ENCODE measurements at regions not wholly inside any gene's neighbourhood (a gene's known extent, or its start where the extent isn't known, plus 50 kb on each side); places are given as distances from the start of the nearest gene placed in this dataset.

- Histone ChIP-seq H3K9me3 (ENCODE audit: control insufficient read depth, low read depth, low read length) (no peaks in the 10 kb centered on the region), H3K23me2 (ENCODE audit: insufficient read length, low read depth, low read length, poor library complexity, severe bottlenecking) (peaks cover 7% of the 10 kb centered on the region), H3K23ac (ENCODE audit: insufficient read length, low read depth, low read length) (no peak overlapping the region), H3K18ac (ENCODE audit: insufficient read length, low read depth, low read length) (no peak overlapping the region), H3K14ac (ENCODE audit: insufficient read depth, low read length) (no peak overlapping the region), H3K79me2 (ENCODE audit: insufficient read depth, low read length) (no peaks in the 10 kb centered on the region), H3K56ac (ENCODE audit: insufficient read length, low read depth, low read length) (no peak overlapping the region), H2BK20ac (ENCODE audit: low read depth, low read length, poor library complexity, severe bottlenecking) (no peak overlapping the region), H3K4ac (ENCODE audit: low read depth, low read length) (no peak overlapping the region), H4K91ac (ENCODE audit: insufficient read length, low read depth, low read length) (no peak overlapping the region), H3K4me1 (ENCODE audit: insufficient read depth, low read length) (no peaks in the 10 kb centered on the region), H2BK12ac (ENCODE audit: insufficient read length, low read depth, low read length) (no peak overlapping the region), H3K27ac (ENCODE audit: insufficient read length, low read depth, low read length) (no peak overlapping the region), H2BK120ac (ENCODE audit: low read depth, low read length, poor library complexity, severe bottlenecking) (no peak overlapping the region), H2BK15ac (ENCODE audit: low read depth, low read length) (no peak overlapping the region), H4K20me1 (ENCODE audit: control insufficient read depth, insufficient read depth, insufficient read length) (no peaks in the 10 kb centered on the region), H3T11ph (ENCODE audit: low read length) (no peak overlapping the region), H2AFZ (ENCODE audit: low read length) (no peak overlapping the region), H4K5ac (ENCODE audit: insufficient read length, low read depth, low read length) (no peak overlapping the region), H3K27me3 (ENCODE audit: insufficient read depth, low read length) (peaks cover 4% of the 10 kb centered on the region; the same call in 1 of the 2 replicates), H2BK5ac (ENCODE audit: insufficient read length, low read length) (no peak overlapping the region), H4K8ac (replicated peaks; ENCODE audit: insufficient read length, low read depth, low read length) (no peak overlapping the region), H3K9ac (ENCODE audit: extremely low read depth, insufficient read length, low read length) (no peak overlapping the region), H2AK5ac (ENCODE audit: insufficient read length, low read length) (no peak overlapping the region), H3K4me2 (ENCODE audit: insufficient read depth, insufficient read length, low read length) (peak overlapping the region; percentile 55), H3K79me1 (ENCODE audit: insufficient read depth, low read depth, low read length, poor library complexity, severe bottlenecking) (no peaks in the 10 kb centered on the region)
- Mint-ChIP-seq H3K4me3 (peak overlapping the region; percentile 77 to 86), H3K27ac (no peak overlapping the region), H3K36me3 (ENCODE audit: insufficient read depth in 1 of 3, low read depth in 3 of 3) (peaks cover 0 to 2% (median 0%) of the 10 kb centered on the region in 3 experiments; a peak in 2 of 7 replicates), H3K9me3 (no peaks in the 10 kb centered on the region), H3K27me3 (ENCODE audit: low read depth) (peaks cover 35% of the 10 kb centered on the region), H3K4me1 (peaks cover 9% of the 10 kb centered on the region in 2 experiments)
- no peak for TF ChIP-seq CTCF (conservative IDR thresholded peaks at IDR 0.05)
- DNase-seq: no peak
- no CpG with 5 or more reads among the region's 6 CpGs for WGBS (ENCODE audit: extremely low coverage, insufficient read length, low lambda C conversion rate)
These were observed 115.7 kb upstream of the HIVEP3 start for GRCh38 chr1:42034426-42034825.

Data from H9 (cell line).